T-helper 1 cell treated with Interleukin-12 subunit alpha and Interleukin-12 subunit beta and Interleukin-4 antibody, amounts not matched to agents 30 μg/mL and 1 μg/mL, for 36 hours (primary cell): ENCODE measurements at regions not wholly inside any gene's neighbourhood (a gene's known extent, or its start where the extent isn't known, plus 50 kb on each side); places are given as distances from the start of the nearest gene placed in this dataset.

ENCODE experiments used
- H3K27ac Mint-ChIP-seq: one replicate; pipeline ENCODE4 v1.8.0; 2021; ENCODE audit warnings: mild to moderate bottlenecking, mixed read lengths
- H3K27me3 Mint-ChIP-seq: one replicate; pipeline ENCODE4 v1.8.0; 2021; ENCODE audit warnings: low read depth, mixed read lengths
- H3K36me3 Mint-ChIP-seq: one replicate; pipeline ENCODE4 v1.8.0; 2021; ENCODE audit warnings: low read depth, mixed read lengths
- H3K4me1 Mint-ChIP-seq: one replicate; pipeline ENCODE4 v1.8.0; 2021; ENCODE audit warnings: low read depth, mixed read lengths
- H3K4me3 Mint-ChIP-seq: one replicate; pipeline ENCODE4 v1.8.0; 2021; ENCODE audit warnings: mild to moderate bottlenecking, moderate library complexity, mixed read lengths
- H3K9me3 Mint-ChIP-seq: one replicate; pipeline ENCODE4 v1.8.0; 2021; ENCODE audit warnings: mixed read lengths

DNA sequence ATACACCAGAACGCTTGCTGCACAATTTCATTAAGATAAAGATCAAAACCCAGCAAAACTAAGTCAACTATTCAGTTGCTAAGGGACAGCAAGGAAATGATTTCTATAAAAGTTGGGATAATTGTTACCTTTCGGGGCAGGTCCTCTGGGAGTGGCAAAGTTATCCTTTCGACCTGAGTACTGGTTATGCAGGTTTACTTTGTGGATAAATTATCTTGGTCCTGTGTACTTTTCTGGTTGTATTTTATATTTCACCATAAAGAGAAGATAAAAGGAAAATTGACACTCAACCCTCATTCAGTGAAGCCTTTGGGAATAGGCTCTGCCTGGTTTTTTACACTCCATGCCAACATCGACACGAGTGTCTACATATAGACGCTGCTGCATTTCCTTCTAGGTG is 146.5 kb downstream of the SYK start:
- H3K27me3 Mint-ChIP-seq: peaks cover 37% of the 10 kb centered on the region
- no peaks in the 10 kb centered on the region for H3K4me1 Mint-ChIP-seq
- no peaks in the 10 kb centered on the region for H3K9me3 Mint-ChIP-seq
- H3K27ac Mint-ChIP-seq: no peak overlapping the region
- H3K4me3 Mint-ChIP-seq: no peak overlapping the region
- no peaks in the 10 kb centered on the region for H3K36me3 Mint-ChIP-seq

DNA sequence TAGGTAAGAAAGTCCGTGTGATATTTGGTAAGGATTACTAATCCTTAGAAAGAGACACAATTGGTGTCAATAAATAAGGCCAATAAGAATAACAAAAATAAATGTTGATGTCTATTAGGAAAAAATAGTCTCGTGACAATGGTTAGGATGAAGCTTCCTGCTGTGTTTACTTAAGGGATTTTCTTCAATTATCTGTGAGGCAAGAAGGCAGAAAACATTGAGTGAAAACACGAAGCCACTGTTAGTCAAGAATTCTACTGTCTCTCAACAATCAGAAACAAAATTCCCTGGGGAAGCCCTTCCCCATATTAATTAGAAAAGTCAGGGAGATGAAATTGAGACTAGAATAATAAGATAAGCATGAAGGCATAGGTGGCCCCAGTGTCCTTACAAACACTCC is 149.0 kb downstream of the SYK start:
- Mint-ChIP-seq H3K27ac (no peak overlapping the region), H3K4me1 (no peaks in the 10 kb centered on the region), H3K9me3 (no peaks in the 10 kb centered on the region), H3K27me3 (peaks cover 41% of the 10 kb centered on the region), H3K4me3 (no peak overlapping the region), H3K36me3 (no peaks in the 10 kb centered on the region)

DNA sequence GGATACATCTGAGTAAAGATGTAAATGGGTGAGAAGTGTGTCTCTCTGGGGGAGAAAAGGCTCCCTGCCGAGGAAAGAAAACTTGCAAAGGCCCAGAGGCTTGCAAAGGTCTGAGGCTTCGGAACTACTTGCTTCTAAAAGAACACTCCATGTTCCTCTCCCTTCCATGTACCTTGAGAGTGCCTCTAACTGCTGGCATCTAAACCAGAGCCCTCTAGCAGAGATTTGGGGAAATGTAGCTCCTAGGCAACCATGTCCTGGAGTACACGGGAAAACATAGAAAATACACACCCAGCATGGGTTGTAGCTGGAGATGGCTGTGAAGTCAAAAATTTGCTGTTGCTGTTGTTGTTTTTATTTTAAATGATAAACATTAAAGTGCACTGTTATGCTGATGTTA is 151.6 kb downstream of the SYK start:
- Mint-ChIP-seq H3K36me3 (no peaks in the 10 kb centered on the region), H3K9me3 (no peaks in the 10 kb centered on the region), H3K4me3 (no peak overlapping the region), H3K27me3 (peaks cover 38% of the 10 kb centered on the region), H3K4me1 (no peaks in the 10 kb centered on the region), H3K27ac (no peak overlapping the region)

DNA sequence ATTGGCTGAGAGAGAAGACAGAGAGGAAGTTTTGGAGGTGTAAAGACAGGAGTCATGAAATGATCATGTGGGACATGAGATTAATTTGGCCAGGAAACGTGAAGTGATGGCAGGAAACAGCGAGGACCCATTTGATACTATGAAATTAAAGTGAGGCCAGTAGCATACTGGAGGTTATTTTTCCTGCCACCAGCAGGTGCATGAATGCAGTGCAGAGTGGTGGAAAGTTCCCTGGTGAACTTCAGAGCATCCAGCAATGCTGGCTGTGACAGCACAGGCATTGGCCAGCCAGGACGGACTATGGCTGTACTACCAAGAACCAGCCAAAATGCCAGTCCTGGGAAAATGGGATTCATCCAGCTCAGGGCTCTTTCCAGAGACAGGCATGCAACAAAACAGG is 152.2 kb downstream of the SYK start:
- H3K4me3 Mint-ChIP-seq: no peak overlapping the region
- H3K36me3 Mint-ChIP-seq: no peaks in the 10 kb centered on the region
- H3K27ac Mint-ChIP-seq: no peak overlapping the region
- no peaks in the 10 kb centered on the region for H3K4me1 Mint-ChIP-seq
- H3K27me3 Mint-ChIP-seq: peaks cover 32% of the 10 kb centered on the region
- no peaks in the 10 kb centered on the region for H3K9me3 Mint-ChIP-seq

DNA sequence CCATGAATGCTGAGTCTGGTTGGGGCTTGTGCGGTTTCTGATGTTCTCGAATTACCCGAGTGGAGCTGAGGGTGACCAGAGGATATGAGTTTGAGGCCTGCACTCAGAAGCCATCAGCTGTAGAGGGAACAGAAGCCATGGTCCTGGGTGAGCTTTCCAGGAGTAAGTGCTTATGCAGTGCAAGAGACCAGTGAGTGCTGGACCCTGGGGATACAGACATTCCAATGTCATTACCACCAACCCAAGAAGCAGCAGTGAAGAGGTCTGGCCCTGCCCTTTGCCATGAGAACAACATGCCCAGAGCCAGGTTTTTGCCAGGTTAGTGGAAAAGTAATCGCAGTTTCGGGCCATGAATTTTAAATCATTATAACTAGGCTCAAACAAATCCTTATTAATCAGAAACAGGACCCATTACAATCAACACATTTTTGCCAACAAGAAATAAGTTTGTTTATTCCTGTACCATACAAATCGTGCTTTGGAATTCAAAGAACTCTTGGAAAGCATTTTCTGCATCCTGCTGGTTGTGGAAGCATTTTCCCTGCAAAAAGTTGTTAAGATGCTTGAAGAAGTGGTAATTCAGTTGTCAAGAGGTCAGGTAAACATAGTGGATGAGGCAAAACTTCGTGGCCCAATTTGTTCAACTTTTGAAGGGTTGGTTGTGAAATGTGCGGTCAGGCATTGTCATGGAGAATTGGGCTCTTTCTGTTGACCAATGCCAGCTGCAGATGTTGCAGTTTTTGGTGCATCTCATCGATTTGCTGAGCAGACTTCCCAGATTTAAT is 154.6 kb downstream of the SYK start:
- no peaks in the 10 kb centered on the region for H3K4me1 Mint-ChIP-seq
- H3K9me3 Mint-ChIP-seq: no peaks in the 10 kb centered on the region
- no peaks in the 10 kb centered on the region for H3K36me3 Mint-ChIP-seq

DNA sequence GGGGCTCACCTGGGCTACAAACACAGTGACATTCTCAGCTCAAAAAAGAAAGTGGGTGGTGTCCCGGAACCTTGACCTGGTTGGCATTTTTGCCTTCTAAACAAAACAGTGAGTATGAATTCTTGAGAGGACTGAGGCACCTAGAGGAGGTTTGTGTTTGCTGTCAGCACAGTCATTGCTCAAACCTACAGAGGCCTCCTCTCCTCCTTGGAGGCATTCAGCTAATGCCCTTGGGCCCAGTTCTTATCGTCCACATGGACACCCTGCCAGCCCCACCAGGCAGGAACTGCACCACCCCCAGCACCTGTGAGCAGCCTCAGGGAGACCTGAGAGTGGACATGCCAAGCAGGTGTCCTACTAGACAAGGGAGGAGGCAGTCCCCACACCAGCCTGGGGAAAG is 156.7 kb downstream of the SYK start:
- Mint-ChIP-seq H3K27me3 (peaks cover 25% of the 10 kb centered on the region), H3K9me3 (no peaks in the 10 kb centered on the region), H3K36me3 (no peaks in the 10 kb centered on the region), H3K4me3 (no peak overlapping the region), H3K4me1 (no peaks in the 10 kb centered on the region), H3K27ac (no peak overlapping the region)

More for the DNA sequence above, 154.6 kb downstream of the SYK start:
- Mint-ChIP-seq H3K27ac (no peak overlapping the region), H3K4me3 (no peak overlapping the region), H3K27me3 (peaks cover 22% of the 10 kb centered on the region)

DNA sequence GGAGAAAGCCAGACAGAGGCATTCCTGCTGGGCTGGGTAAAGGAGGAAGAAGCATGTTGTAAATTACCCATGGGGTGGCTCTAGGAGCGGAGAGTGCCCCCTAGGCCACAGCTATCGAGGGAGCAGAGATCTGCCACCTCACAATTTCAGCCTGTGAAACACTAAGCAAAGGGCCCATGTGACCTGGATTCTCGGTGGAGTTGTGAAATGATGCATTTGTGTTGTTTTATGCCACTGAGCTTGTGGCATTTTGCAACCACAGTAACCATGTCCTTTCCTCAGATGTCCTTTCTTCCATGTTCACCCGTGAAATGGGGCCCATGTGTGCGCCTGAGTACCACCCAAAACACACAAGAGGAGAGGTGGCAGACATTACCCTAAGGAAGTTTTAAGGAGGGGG is 159.3 kb downstream of the SYK start:
- no peaks in the 10 kb centered on the region for H3K36me3 Mint-ChIP-seq
- no peak overlapping the region for H3K27ac Mint-ChIP-seq
- H3K27me3 Mint-ChIP-seq: peaks cover 17% of the 10 kb centered on the region
- peaks cover 3% of the 10 kb centered on the region for H3K4me1 Mint-ChIP-seq
- H3K4me3 Mint-ChIP-seq: no peak overlapping the region
- H3K9me3 Mint-ChIP-seq: no peaks in the 10 kb centered on the region

DNA sequence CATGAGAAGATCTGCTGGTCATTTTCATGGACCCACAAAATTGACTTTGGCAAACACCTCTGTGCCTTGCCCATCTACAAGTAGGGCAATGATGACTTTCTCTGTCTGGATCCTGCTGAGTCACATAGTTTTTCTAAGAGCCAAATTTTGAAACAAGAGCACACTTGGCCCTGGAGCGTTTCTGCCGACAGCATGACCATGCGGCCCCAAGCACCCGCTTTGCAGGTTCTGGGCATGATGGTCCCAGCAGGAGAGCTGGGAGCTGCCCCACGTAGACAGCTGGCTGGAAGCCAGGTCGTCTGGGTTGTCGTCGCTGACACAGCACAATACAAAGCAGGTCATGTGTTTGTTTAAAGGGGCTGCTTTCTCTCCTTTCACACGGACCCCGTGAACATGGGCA is 159.8 kb downstream of the SYK start:
- Mint-ChIP-seq H3K27me3 (peaks cover 17% of the 10 kb centered on the region), H3K27ac (no peak overlapping the region), H3K9me3 (no peaks in the 10 kb centered on the region), H3K4me1 (peaks cover 3% of the 10 kb centered on the region), H3K4me3 (no peak overlapping the region), H3K36me3 (no peaks in the 10 kb centered on the region)

DNA sequence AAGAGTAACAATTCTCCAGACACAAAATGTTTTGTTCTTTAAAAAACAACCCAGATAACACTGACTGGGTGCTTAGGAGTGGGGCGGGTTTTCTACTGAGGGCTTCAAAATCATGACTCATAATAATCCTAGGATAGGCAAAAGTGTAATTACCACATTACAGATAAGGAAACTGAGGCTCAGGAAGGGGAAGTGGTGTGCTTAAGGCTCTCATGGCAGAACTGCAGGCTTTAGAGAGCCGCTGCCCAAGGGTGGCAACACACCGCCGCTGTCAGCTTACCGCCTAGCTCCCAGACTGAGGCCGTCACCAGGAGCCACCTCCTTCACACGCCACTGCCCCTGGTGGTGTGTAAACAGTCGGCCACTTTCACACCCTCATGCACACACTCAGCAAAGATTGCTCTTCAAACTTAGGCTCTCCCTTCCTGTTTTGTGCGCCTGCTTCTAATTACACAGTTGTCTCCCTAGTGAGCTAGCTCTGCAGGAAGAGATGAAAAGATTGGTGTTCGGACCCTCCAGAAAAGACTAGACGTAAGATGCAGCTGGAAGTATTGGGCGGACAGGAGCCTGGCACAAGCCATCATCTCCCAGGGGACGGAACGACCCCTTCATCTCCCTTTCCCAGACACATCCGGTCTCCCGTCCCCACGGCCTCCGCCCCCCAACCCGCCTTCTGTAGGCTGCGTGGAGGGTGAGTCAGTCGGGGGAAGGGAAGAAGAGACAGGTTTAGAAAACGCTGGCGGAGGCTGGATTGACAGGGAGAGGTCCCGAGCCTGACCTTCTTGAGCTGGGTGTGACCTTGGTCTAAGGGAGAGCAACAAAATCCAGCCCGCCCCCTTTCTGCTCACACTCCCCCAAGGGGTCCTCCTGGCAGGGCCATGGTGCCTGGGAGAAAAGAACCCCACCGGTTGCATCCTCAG is 162.7 kb downstream of the SYK start:
- H3K27ac Mint-ChIP-seq: no peak overlapping the region
- H3K36me3 Mint-ChIP-seq: no peaks in the 10 kb centered on the region
- no peak overlapping the region for H3K4me3 Mint-ChIP-seq
- H3K9me3 Mint-ChIP-seq: no peaks in the 10 kb centered on the region
- H3K27me3 Mint-ChIP-seq: peaks cover 9% of the 10 kb centered on the region
- peaks cover 3% of the 10 kb centered on the region for H3K4me1 Mint-ChIP-seq

DNA sequence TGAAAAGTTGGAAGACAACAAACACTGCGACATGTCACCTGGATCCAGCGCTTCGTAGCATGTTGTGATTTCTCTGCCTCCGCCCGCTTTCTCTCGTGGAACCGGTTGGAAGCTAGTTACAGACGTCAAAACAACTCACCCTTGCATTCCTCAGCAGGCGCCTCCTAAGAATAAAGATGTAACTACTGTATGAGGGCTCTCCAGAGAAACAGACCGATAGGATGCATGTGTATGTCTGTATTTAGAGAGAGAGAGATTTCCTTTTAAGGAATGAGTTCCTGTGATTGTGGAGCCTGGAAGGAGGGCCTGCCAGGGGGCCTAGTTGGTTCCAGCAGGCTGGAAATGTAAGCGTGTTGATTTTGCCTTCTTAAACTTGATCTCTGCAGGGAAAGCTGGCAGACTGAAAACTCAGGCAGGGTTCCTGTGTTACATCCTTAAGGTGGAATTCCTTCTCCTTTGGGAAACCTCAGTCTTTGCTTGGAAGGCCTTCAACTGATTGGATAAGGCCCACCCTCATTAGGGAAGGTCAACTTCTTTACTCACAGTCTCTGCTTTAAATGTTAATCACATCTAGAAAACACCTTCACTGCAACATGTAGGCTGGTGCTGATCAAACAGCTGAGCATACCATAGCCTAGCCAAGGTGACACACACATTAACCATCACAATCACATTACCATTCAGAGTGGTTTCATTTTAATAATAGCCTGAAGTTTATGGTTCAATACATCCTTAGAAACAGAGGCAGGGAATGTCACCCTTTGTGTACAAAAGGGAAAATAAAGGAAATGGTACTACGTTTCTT is 163.8 kb downstream of the SYK start:
- Mint-ChIP-seq H3K27ac (no peak overlapping the region), H3K4me1 (peaks cover 3% of the 10 kb centered on the region), H3K27me3 (peaks cover 9% of the 10 kb centered on the region), H3K4me3 (no peak overlapping the region), H3K9me3 (no peaks in the 10 kb centered on the region), H3K36me3 (no peaks in the 10 kb centered on the region)

DNA sequence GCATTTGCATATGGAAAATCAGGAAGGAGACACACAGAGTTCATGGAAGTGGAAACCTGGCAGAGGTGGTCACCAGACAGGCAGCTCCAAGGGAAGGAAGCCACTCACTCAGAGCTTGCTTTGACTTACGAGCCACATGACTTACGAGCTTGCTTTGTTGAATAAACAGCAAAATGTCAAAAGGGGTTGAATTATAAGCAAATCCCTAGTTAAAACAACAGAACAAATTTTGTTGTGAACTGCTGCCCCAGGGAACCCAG is 164.3 kb downstream of the SYK start:
- peaks cover 3% of the 10 kb centered on the region for H3K4me1 Mint-ChIP-seq
- peaks cover 6% of the 10 kb centered on the region for H3K27me3 Mint-ChIP-seq
- no peak overlapping the region for H3K27ac Mint-ChIP-seq
- no peak overlapping the region for H3K4me3 Mint-ChIP-seq
- no peaks in the 10 kb centered on the region for H3K9me3 Mint-ChIP-seq
- no peaks in the 10 kb centered on the region for H3K36me3 Mint-ChIP-seq

DNA sequence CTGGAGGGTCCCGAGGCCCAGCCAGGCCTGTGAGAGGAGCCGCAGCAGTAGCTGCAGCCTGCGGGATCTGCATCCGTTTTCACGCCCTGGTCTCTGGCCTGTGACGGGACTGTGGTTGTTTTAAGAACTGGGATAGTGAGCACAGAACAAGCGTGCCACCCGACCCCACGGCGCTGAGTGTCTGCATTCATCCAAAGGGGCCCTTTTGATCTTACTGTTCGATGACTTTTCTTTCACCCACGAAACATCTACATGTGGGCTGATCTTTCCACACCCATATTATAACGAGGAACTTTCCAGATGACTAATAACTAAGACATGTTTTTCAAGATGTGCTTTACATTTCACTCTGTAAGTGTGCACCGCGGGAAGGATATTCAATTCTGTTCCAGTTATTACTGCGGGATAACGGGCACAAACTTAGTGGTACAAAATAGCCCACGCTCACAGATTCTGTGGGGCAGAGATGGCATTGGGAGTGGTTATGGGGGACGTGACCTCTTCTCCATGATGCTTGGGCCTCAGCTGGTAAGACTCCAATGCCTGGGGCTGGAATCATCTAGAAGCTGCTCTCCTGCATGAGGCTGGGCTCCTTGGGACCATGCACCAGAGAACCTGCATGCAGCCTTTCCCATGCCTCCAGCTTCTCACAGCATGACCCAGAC is 165.0 kb downstream of the SYK start:
- no peak overlapping the region for H3K27ac Mint-ChIP-seq
- H3K9me3 Mint-ChIP-seq: no peaks in the 10 kb centered on the region
- no peaks in the 10 kb centered on the region for H3K27me3 Mint-ChIP-seq
- H3K36me3 Mint-ChIP-seq: no peaks in the 10 kb centered on the region
- peaks cover 3% of the 10 kb centered on the region for H3K4me1 Mint-ChIP-seq
- H3K4me3 Mint-ChIP-seq: no peak overlapping the region

DNA sequence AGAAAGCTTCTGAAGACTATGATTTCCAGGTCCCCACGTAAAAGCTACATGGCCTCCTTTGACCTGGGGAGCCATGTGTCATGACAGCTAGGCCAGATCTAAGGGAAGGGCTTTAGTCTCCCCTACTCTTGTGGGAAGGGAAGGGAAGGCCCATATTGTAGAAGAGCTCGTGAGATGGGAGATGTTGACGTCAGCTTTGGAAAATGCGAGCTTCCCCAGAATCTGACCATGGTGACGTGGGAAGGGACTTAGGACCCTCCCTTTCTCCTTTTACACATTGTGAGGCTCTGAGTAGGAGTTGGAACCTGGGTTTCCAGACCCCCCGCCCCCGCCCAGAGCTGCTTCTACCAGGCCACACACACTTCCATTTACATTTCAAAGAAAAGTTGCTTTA is 165.5 kb downstream of the SYK start:
- H3K36me3 Mint-ChIP-seq: no peaks in the 10 kb centered on the region
- H3K4me3 Mint-ChIP-seq: no peak overlapping the region
- no peak overlapping the region for H3K27ac Mint-ChIP-seq
- H3K27me3 Mint-ChIP-seq: no peaks in the 10 kb centered on the region
- H3K9me3 Mint-ChIP-seq: no peaks in the 10 kb centered on the region
- H3K4me1 Mint-ChIP-seq: peaks cover 3% of the 10 kb centered on the region

DNA sequence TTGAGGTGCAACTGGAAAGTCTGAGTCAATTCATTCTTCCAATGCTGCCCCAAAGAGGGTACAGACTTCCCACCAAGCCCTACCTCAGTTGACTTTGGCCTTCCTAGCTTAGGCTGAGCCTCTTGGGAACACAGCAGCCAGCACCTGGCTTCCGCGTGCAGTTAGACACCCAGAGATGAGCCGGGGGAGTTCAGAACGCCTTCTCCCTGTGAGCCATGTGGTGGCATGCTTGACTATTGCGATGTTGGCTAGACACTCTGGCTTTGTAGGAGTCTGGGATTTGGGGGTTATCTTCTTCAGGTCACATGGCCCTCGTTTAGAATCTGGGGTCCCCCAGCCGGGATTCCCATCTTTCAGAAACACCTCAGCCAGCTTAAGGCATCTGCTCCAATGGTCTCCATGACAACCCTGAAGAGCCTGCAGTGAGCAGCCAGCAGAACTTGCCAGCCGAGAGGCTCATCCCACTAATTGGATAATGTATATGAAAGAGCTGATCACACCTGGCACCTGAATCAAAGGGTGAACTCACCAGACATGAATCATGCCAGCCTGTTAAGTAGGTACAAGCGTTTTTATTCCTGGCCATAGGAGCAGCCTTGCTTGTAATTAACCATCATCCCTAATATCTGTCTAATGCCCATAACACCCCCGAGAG is 167.5 kb downstream of the SYK start:
- Mint-ChIP-seq H3K36me3 (no peaks in the 10 kb centered on the region), H3K4me3 (no peak overlapping the region), H3K27ac (no peak overlapping the region), H3K4me1 (peaks cover 3% of the 10 kb centered on the region), H3K9me3 (no peaks in the 10 kb centered on the region), H3K27me3 (no peaks in the 10 kb centered on the region)
